GM21786 (cell line): ENCODE measurements at regions not wholly inside any gene's neighbourhood (a gene's known extent, or its start where the extent isn't known, plus 50 kb on each side); places are given as distances from the start of the nearest gene placed in this dataset.

Experiments used
- ATAC-seq: cut with Tn5 transposase; IDR thresholded peaks from one replicate; pipeline ENCODE4 v1.9.1; 2021; ENCODE audit not compliant: unreplicated experiment

GRCh38 chrX:38986586-38986985 lies 185.3 kb downstream of the MID1IP1 start:
- ATAC-seq, result no peak

GRCh38 chrX:38987198-38987651 lies 186.0 kb downstream of the MID1IP1 start:
- ATAC-seq, result no peak

- no peak for ATAC-seq
These were observed 187.0 kb downstream of the MID1IP1 start for GRCh38 chrX:38988301-38988700.

GRCh38 chrX:38989076-38989475 lies 187.8 kb downstream of the MID1IP1 start:
- no peak for ATAC-seq

GRCh38 chrX:38991656-38992440 lies 190.6 kb downstream of the MID1IP1 start:
- ATAC-seq, result no peak

- ATAC-seq, result no peak
These were observed 191.3 kb downstream of the MID1IP1 start for GRCh38 chrX:38992441-38993096.

- ATAC-seq, result no peak
These were observed 192.2 kb downstream of the MID1IP1 start for GRCh38 chrX:38993500-38993899.

GRCh38 chrX:38999099-38999498 lies 197.8 kb downstream of the MID1IP1 start:
- ATAC-seq, result no peak

GRCh38 chrX:38999967-39000745 lies 198.9 kb downstream of the MID1IP1 start:
- no peak for ATAC-seq

GRCh38 chrX:39000802-39001201 lies 199.5 kb downstream of the MID1IP1 start:
- ATAC-seq, result no peak

- ATAC-seq, result no peak
These were observed 201.2 kb downstream of the MID1IP1 start for GRCh38 chrX:39002466-39002865.

- ATAC-seq, result no peak
These were observed 207.3 kb downstream of the MID1IP1 start for GRCh38 chrX:39008549-39008948.

- ATAC-seq, result no peak
These were observed 210.4 kb downstream of the MID1IP1 start for GRCh38 chrX:39011454-39012221.

- ATAC-seq, result no peak
These were observed 211.4 kb downstream of the MID1IP1 start for GRCh38 chrX:39012621-39013111.

GRCh38 chrX:39016556-39016955 lies 215.3 kb downstream of the MID1IP1 start:
- ATAC-seq, result no peak

- no peak for ATAC-seq
These were observed 215.8 kb downstream of the MID1IP1 start for GRCh38 chrX:39017077-39017476.

- no peak for ATAC-seq
These were observed 216.5 kb downstream of the MID1IP1 start for GRCh38 chrX:39017716-39018115.

- no peak for ATAC-seq
These were observed 217.3 kb downstream of the MID1IP1 start for GRCh38 chrX:39018541-39018940.

- ATAC-seq, result no peak
These were observed 217.8 kb downstream of the MID1IP1 start for GRCh38 chrX:39019056-39019455.

- ATAC-seq, result no peak
These were observed 218.9 kb downstream of the MID1IP1 start for GRCh38 chrX:39020051-39020669.
